ENCODE measurements at regions not wholly inside any gene's neighbourhood (a gene's known extent, or its start where the extent isn't known, plus 50 kb on each side); places are given as distances from the start of the nearest gene placed in this dataset.

DNA sequence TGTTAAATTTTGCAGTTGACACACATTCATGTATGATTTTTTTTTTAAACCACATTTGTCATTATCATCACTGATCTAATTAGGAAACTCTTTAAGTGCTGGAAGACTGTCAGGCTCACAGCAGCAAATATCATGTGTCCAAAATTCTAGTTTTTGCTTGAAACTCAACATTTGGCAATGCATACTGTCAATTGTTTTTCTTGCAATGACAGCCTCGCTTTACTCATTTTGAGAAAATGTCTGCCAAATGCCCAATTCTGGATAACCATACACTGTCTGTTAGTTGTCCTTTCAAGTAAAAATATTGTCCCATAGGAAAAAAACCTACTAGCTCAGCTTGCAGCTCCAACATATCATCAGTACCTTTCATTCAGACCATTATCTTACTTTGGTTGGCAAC, 523.9 kb upstream of the ARGLU1 start:
- TF ChIP-seq, protein P1, sequence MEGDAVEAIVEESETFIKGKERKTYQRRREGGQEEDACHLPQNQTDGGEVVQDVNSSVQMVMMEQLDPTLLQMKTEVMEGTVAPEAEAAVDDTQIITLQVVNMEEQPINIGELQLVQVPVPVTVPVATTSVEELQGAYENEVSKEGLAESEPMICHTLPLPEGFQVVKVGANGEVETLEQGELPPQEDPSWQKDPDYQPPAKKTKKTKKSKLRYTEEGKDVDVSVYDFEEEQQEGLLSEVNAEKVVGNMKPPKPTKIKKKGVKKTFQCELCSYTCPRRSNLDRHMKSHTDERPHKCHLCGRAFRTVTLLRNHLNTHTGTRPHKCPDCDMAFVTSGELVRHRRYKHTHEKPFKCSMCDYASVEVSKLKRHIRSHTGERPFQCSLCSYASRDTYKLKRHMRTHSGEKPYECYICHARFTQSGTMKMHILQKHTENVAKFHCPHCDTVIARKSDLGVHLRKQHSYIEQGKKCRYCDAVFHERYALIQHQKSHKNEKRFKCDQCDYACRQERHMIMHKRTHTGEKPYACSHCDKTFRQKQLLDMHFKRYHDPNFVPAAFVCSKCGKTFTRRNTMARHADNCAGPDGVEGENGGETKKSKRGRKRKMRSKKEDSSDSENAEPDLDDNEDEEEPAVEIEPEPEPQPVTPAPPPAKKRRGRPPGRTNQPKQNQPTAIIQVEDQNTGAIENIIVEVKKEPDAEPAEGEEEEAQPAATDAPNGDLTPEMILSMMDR (IDR thresholded peaks at IDR 0.05; ENCODE audit: extremely low read depth in 1 of 2, insufficient read depth in 1 of 2, low read depth in 1 of 2, low read length in 2 of 2) = no peak
- TF ChIP-seq POLR2AphosphoS5 (IDR thresholded peaks at IDR 0.05; ENCODE audit: insufficient read depth, low read depth, low read length) (no peak), EZH2 (IDR thresholded peaks at IDR 0.05; ENCODE audit: borderline replicate concordance, low read depth, low read length, severe bottlenecking) (no peak), POLR2A (IDR thresholded peaks at IDR 0.05; ENCODE audit: low read depth, low read length) (no peak), MYC (IDR thresholded peaks at IDR 0.05; ENCODE audit: low read depth, low read length) (no peak), JUN (IDR thresholded peaks at IDR 0.05; ENCODE audit: borderline replicate concordance, insufficient read depth, insufficient read length, low read depth) (no peak), GATA2 (IDR thresholded peaks at IDR 0.05; ENCODE audit: insufficient read depth, insufficient read length, low read depth, low read length) (no peak)
- TF ChIP-seq, protein P2, sequence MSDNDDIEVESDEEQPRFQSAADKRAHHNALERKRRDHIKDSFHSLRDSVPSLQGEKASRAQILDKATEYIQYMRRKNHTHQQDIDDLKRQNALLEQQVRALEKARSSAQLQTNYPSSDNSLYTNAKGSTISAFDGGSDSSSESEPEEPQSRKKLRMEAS (IDR thresholded peaks at IDR 0.05; ENCODE audit: insufficient read depth, insufficient read length) = no peak
